H1 (cell line): ENCODE measurements at regions not wholly inside any gene's neighbourhood (a gene's known extent, or its start where the extent isn't known, plus 50 kb on each side); places are given as distances from the start of the nearest gene placed in this dataset.

Experiments used
- CTCF ChIA-PET: fragments of 300-600 bp; sonication (Branson Sonifier 250); formaldehyde crosslinking; loops from one replicate; lab custom pipeline; 2021; ENCODE audit not compliant: partially characterized antibody; lab: Charles Lee
- POLR2A ChIA-PET: fragments of 300-600 bp; sonication (Branson Sonifier 250); formaldehyde crosslinking; loops from one replicate; lab custom pipeline; 2021; ENCODE audit warnings: inconsistent platforms; ENCODE audit not compliant: partially characterized antibody; lab: Charles Lee
- DNase-seq, 2 experiments: peaks; one replicate each; pipeline versions ENCODE4 v3.0.0 to v3.0.0-alpha.2; 2010 to 2022; ENCODE audit warnings: low spot score in 2 of 2, low read depth in 1 of 2, mixed read lengths in 1 of 2
- FAIRE-seq: peaks from 2 replicates; lab custom pipeline; 2011; peaks lifted over from hg19 to GRCh38; lab: Jason Lieb, UNC
- H2AFZ ChIP-seq: 2 replicates; pipeline ENCODE4 v1.8.1; 2012; ENCODE audit warnings: low read length, inconsistent platforms
- H2AK5ac ChIP-seq: 2 replicates; pipeline ENCODE4 v1.6.1; 2013; ENCODE audit warnings: low read depth, low read length
- H2BK120ac ChIP-seq: replicated peaks from 2 replicates; pipeline ENCODE3; 2013; ENCODE audit warnings: low read depth, low read length, inconsistent platforms
- H2BK12ac ChIP-seq: 2 replicates; pipeline ENCODE4 v1.6.1; 2013; ENCODE audit warnings: low read depth, low read length
- H2BK15ac ChIP-seq: 2 replicates; pipeline ENCODE4 v1.6.1; 2013; ENCODE audit warnings: low read length
- H2BK20ac ChIP-seq: 2 replicates; pipeline ENCODE4 v1.6.1; 2013; ENCODE audit warnings: low read length
- H2BK5ac ChIP-seq: 2 replicates; pipeline ENCODE4 v1.6.1; 2013; ENCODE audit warnings: low read depth, low read length
- H3K14ac ChIP-seq: 2 replicates; pipeline ENCODE4 v1.6.1; 2013; ENCODE audit warnings: inconsistent platforms; ENCODE audit not compliant: insufficient read length
- H3K18ac ChIP-seq: 2 replicates; pipeline ENCODE4 v1.6.1; 2013; ENCODE audit warnings: low read length; ENCODE audit errors: extremely low read depth
- H3K23ac ChIP-seq: 2 replicates; pipeline ENCODE4 v1.6.1; 2013; ENCODE audit warnings: inconsistent platforms; ENCODE audit not compliant: insufficient read length
- H3K23me2 ChIP-seq: 2 replicates; pipeline ENCODE4 v1.6.1; 2013; ENCODE audit warnings: low read depth, low read length
- H3K27ac ChIP-seq: 2 replicates; pipeline ENCODE4 v1.6.1; 2011; ENCODE audit warnings: low read depth, low read length, inconsistent platforms
- H3K27me3 ChIP-seq, 4 experiments: replicated peaks in 1 of 4; 1 replicate in 1 of 4; 2 replicates in 3 of 4; pipeline versions ENCODE4 v1.6.1 to v1.8.1; 2011 to 2013; ENCODE audit warnings: low read length in 3 of 4, mild to moderate bottlenecking in 3 of 4, inconsistent platforms in 2 of 4, mixed read lengths in 2 of 4, moderate library complexity in 1 of 4; ENCODE audit not compliant: control insufficient read depth in 3 of 4, insufficient read depth in 3 of 4; ENCODE audit errors: extremely low read depth in 1 of 4
- H3K36me3 ChIP-seq, 4 experiments: 2 replicates each; pipeline versions ENCODE4 v1.6.1 to v1.8.1; 2011 to 2013; ENCODE audit warnings: mild to moderate bottlenecking in 4 of 4, low read length in 3 of 4, moderate library complexity in 2 of 4, control low read depth in 1 of 4, inconsistent platforms in 1 of 4; ENCODE audit not compliant: insufficient read depth in 4 of 4, control insufficient read depth in 2 of 4
- H3K4ac ChIP-seq: replicated peaks from 2 replicates; pipeline ENCODE3; 2013; ENCODE audit warnings: low read length, low read depth, mixed read lengths, inconsistent platforms; ENCODE audit not compliant: insufficient read length
- H3K4me1 ChIP-seq, 4 experiments: replicated peaks in 1 of 4; 1 replicate in 1 of 4; 2 replicates in 3 of 4; pipeline versions ENCODE4 v1.6.1 to v1.8.1; 2011 to 2013; ENCODE audit warnings: low read length in 3 of 4, inconsistent platforms in 2 of 4, mixed read lengths in 1 of 4; ENCODE audit not compliant: insufficient read depth in 4 of 4, control insufficient read depth in 3 of 4
- H3K4me2 ChIP-seq, 2 experiments: 2 replicates each; pipeline versions ENCODE4 v1.6.1 to v1.8.1; 2011 to 2013; ENCODE audit warnings: low read depth in 2 of 2, low read length in 2 of 2, control low read depth in 1 of 2, inconsistent platforms in 1 of 2, mild to moderate bottlenecking in 1 of 2; ENCODE audit not compliant: insufficient read depth in 1 of 2
- H3K4me3 ChIP-seq, 4 experiments: fragments of 200-600, 300-600 bp in 1 of 4; sonication (generic), shearing (Covaris generic), sonication (Bioruptor Twin) in 1 of 4; 2 replicates each; pipeline versions ENCODE4 v1.5.1 to v1.8.1; 2011 to 2016; ENCODE audit warnings: low read length in 4 of 4, low read depth in 3 of 4, control low read depth in 2 of 4, inconsistent platforms in 2 of 4, mild to moderate bottlenecking in 2 of 4, mixed read lengths in 1 of 4, moderate library complexity in 1 of 4; ENCODE audit not compliant: insufficient read depth in 2 of 4; ENCODE audit errors: extremely low read depth in 1 of 4
- H3K56ac ChIP-seq: replicated peaks from 2 replicates; pipeline ENCODE3; 2013; ENCODE audit warnings: low read depth, mild to moderate bottlenecking, mixed read lengths, low read length, inconsistent platforms; ENCODE audit not compliant: insufficient read length
- H3K79me1 ChIP-seq: 2 replicates; pipeline ENCODE4 v1.6.1; 2013; ENCODE audit warnings: low read depth, low read length, control low read depth
- H3K79me2 ChIP-seq, 2 experiments: 2 replicates each; pipeline versions ENCODE4 v1.6.1 to v1.8.1; 2012 to 2013; ENCODE audit warnings: low read length in 2 of 2, mild to moderate bottlenecking in 2 of 2, inconsistent platforms in 1 of 2; ENCODE audit not compliant: insufficient read depth in 2 of 2, control insufficient read depth in 1 of 2
- H3K9ac ChIP-seq, 4 experiments: replicated peaks in 1 of 4; 1 replicate in 1 of 4; 2 replicates in 3 of 4; pipeline versions ENCODE4 v1.6.1 to v1.8.1; 2011 to 2013; ENCODE audit warnings: low read depth in 3 of 4, low read length in 3 of 4, control low read depth in 2 of 4, mild to moderate bottlenecking in 2 of 4, moderate library complexity in 2 of 4, inconsistent platforms in 1 of 4; ENCODE audit errors: extremely low read depth in 1 of 4
- H3K9me3 ChIP-seq, 2 experiments: 2 replicates each; pipeline versions ENCODE4 v1.6.1 to v1.8.1; 2012 to 2013; ENCODE audit warnings: mild to moderate bottlenecking in 2 of 2, moderate library complexity in 2 of 2, control low read depth in 1 of 2, inconsistent platforms in 1 of 2, low read depth in 1 of 2, low read length in 1 of 2, mixed read lengths in 1 of 2; ENCODE audit not compliant: insufficient read depth in 2 of 2
- H4K20me1 ChIP-seq, 2 experiments: replicated peaks in 1 of 2; 2 replicates each; pipeline versions ENCODE3 to v1.8.1; 2011 to 2013; ENCODE audit warnings: inconsistent platforms in 2 of 2, low read length in 2 of 2, mild to moderate bottlenecking in 1 of 2; ENCODE audit not compliant: insufficient read depth in 2 of 2, control insufficient read depth in 1 of 2
- H4K5ac ChIP-seq: 2 replicates; pipeline ENCODE4 v1.6.1; 2013; ENCODE audit warnings: low read length, low read depth, mixed read lengths, inconsistent platforms; ENCODE audit not compliant: insufficient read length
- H4K8ac ChIP-seq: 2 replicates; pipeline ENCODE4 v1.8.0; 2013; ENCODE audit warnings: mild to moderate bottlenecking, moderate library complexity, low read length, inconsistent platforms; ENCODE audit not compliant: insufficient read depth; ENCODE audit errors: extremely low read depth
- H4K91ac ChIP-seq: replicated peaks from 2 replicates; pipeline ENCODE3; 2013; ENCODE audit warnings: low read length, mixed read lengths, inconsistent platforms; ENCODE audit not compliant: insufficient read length
- ATF3 ChIP-seq: IDR thresholded peaks from 2 replicates; pipeline ENCODE4 v1.6.1; 2011; ENCODE audit warnings: low read depth, mild to moderate bottlenecking, low read length; ENCODE audit not compliant: insufficient read depth
- BACH1 ChIP-seq: IDR thresholded peaks from 2 replicates; pipeline ENCODE4 v1.6.1; 2012; ENCODE audit warnings: low read length, improper control_type of control experiment
- BCL11A ChIP-seq, 2 experiments: IDR thresholded peaks; one replicate each; pipeline ENCODE4 v1.6.1; 2011; ENCODE audit warnings: low read depth in 2 of 2, low read length in 2 of 2, mild to moderate bottlenecking in 2 of 2
- CREB1 ChIP-seq: IDR thresholded peaks from 2 replicates; pipeline ENCODE4 v1.6.1; 2012; ENCODE audit warnings: inconsistent platforms
- CTBP2 ChIP-seq: IDR thresholded peaks from 2 replicates; pipeline ENCODE4 v1.7.0; 2011; ENCODE audit warnings: borderline replicate concordance, mild to moderate bottlenecking, moderate library complexity, mixed read lengths, low read length; ENCODE audit not compliant: insufficient read depth, insufficient read length
- POLR2AphosphoS5 ChIP-seq: IDR thresholded peaks from 2 replicates; pipeline ENCODE4 v1.6.1; 2011; ENCODE audit warnings: low read depth, low read length
- RAD21 ChIP-seq, 2 experiments: IDR thresholded peaks in 1 of 2; conservative IDR thresholded peaks in 1 of 2; 2 replicates each; pipeline ENCODE4 v1.6.1; 2011; ENCODE audit warnings: low read depth in 2 of 2, low read length in 2 of 2, improper control_type of control experiment in 1 of 2, inconsistent platforms in 1 of 2, mild to moderate bottlenecking in 1 of 2, moderate library complexity in 1 of 2
- RBBP5 ChIP-seq: IDR thresholded peaks from 2 replicates; pipeline ENCODE4 v1.7.1; 2012; ENCODE audit warnings: low read depth, mild to moderate bottlenecking, inconsistent platforms, low read length, moderate library complexity, borderline replicate concordance
- RXRA ChIP-seq: IDR thresholded peaks from 2 replicates; pipeline ENCODE4 v1.6.1; 2011; ENCODE audit warnings: low read depth, mild to moderate bottlenecking, low read length, moderate library complexity; ENCODE audit not compliant: insufficient read depth
- SIRT6 ChIP-seq: IDR thresholded peaks from one replicate; pipeline ENCODE4 v1.7.1; 2012; ENCODE audit warnings: low read length, inconsistent platforms
- SRF ChIP-seq: IDR thresholded peaks from 2 replicates; pipeline ENCODE4 v1.6.1; 2011; ENCODE audit warnings: mild to moderate bottlenecking, low read depth, low read length, moderate library complexity
- SUZ12 ChIP-seq: fragments of 200-600 bp; sonication (generic); IDR thresholded peaks from 2 replicates; pipeline ENCODE4 v1.6.1; 2012; ENCODE audit warnings: mild to moderate bottlenecking, inconsistent platforms, low read length, moderate library complexity, mixed read lengths
- TAF7 ChIP-seq: optimal IDR thresholded peaks from 2 replicates; pipeline ENCODE3; 2011; ENCODE audit warnings: low read depth, mild to moderate bottlenecking, inconsistent platforms, low read length, moderate library complexity, borderline replicate concordance
- TBP ChIP-seq: IDR thresholded peaks from 2 replicates; pipeline ENCODE4 v1.6.1; 2011; ENCODE audit warnings: low read depth, low read length, improper control_type of control experiment
- WGBS, 2 experiments: shearing (Covaris generic) in 1 of 2; methylation state at CpG; one replicate each; pipeline versions ENCODE4 v1.1.6 to v1.1.7; 2013 to 2015; ENCODE audit warnings: low lambda C conversion rate in 2 of 2, mixed read lengths in 2 of 2, inconsistent platforms in 1 of 2, low coverage in 1 of 2, missing lambda C conversion rate in 1 of 2; ENCODE audit not compliant: insufficient replicate concordance in 2 of 2, insufficient coverage in 1 of 2, insufficient read length in 1 of 2; ENCODE audit errors: extremely low coverage in 1 of 2, missing lambda C conversion rate in 1 of 2; 5-methylcytosine and 5-hydroxymethylcytosine counted together
- TF ChIP-seq, protein P1 (sequence below): IDR thresholded peaks from 2 replicates; pipeline ENCODE4 v1.6.1; 2012; ENCODE audit warnings: inconsistent platforms

- FAIRE-seq, result no peak
- 92% methylated on average over 2 of the region's 2 CpGs; no CpG with 5 or more reads in 1 of the 2 experiments for WGBS, 2 experiments
- TF ChIP-seq TAF7 (no peak), BACH1 (no peak), POLR2AphosphoS5 (no peak), SUZ12 (no peak), SRF (no peak), RXRA (no peak), CTBP2 (no peak), RBBP5 (no peak), RAD21 (IDR thresholded peaks at IDR 0.05 in 1 of 2, conservative IDR thresholded peaks at IDR 0.05 in 1 of 2; ENCODE audit: low read depth in 2 of 2, low read length in 2 of 2) (no peak), SIRT6 (no peak), CREB1 (no peak), ATF3 (no peak), TBP (no peak), BCL11A (IDR thresholded peaks at IDR 0.05; ENCODE audit: low read depth in 2 of 2, low read length in 2 of 2) (no peak)
- TF ChIP-seq, protein P1, sequence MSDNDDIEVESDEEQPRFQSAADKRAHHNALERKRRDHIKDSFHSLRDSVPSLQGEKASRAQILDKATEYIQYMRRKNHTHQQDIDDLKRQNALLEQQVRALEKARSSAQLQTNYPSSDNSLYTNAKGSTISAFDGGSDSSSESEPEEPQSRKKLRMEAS, result no peak
These were observed 50.5 kb upstream of the ECI2 start for GRCh38 chr6:4185846-4186245.

More at GRCh38 chr6:4185846-4186245, 50.5 kb upstream of the ECI2 start:
- Histone ChIP-seq H3K4ac (no peak overlapping the region), H4K20me1 (no peaks in the 10 kb centered on the region), H3K79me2 (no peaks in the 10 kb centered on the region), H2BK15ac (no peak overlapping the region), H2AFZ (no peak overlapping the region), H3K9ac (no peak overlapping the region), H3K9me3 (no peaks in the 10 kb centered on the region; a peak in 1 of 4 replicates), H3K14ac (no peak overlapping the region), H3K79me1 (no peaks in the 10 kb centered on the region), H2BK12ac (no peak overlapping the region), H3K18ac (no peak overlapping the region), H4K8ac (no peak overlapping the region), H4K5ac (no peak overlapping the region), H3K23ac (no peak overlapping the region), H4K91ac (no peak overlapping the region), H3K23me2 (no peaks in the 10 kb centered on the region), H3K4me1 (no peaks in the 10 kb centered on the region; a peak in 1 of 7 replicates), H3K36me3 (no peaks in the 10 kb centered on the region), H2BK5ac (no peak overlapping the region), H3K27ac (no peak overlapping the region), H3K4me3 (no peak overlapping the region), H3K56ac (no peak overlapping the region), H2BK20ac (no peak overlapping the region), H2AK5ac (no peak overlapping the region), H2BK120ac (no peak overlapping the region), H3K4me2 (no peak overlapping the region), H3K27me3 (no peaks in the 10 kb centered on the region)
- no peak for DNase-seq
- POLR2A ChIA-PET, result no interaction called here
- CTCF ChIA-PET, result interaction anchor here (1.3 kb wide), 1 partner anchor 25 kb away, joined by 4 read pairs; no protein-coding TSS in a partner anchor
